ENCODE measurements at regions not wholly inside any gene's neighbourhood (a gene's known extent, or its start where the extent isn't known, plus 50 kb on each side); places are given as distances from the start of the nearest gene placed in this dataset.

- TF ChIP-seq POLR2AphosphoS5 (IDR thresholded peaks at IDR 0.05; ENCODE audit: low read depth, low read length) (no peak), POLR2A (IDR thresholded peaks at IDR 0.05; ENCODE audit: low read depth, low read length) (no peak), TAF1 (IDR thresholded peaks at IDR 0.05; ENCODE audit: borderline replicate concordance, low read depth, low read length) (no peak)
Measured at GRCh38 chr16:13561291-13562070, 358.5 kb upstream of the ERCC4 start.
